Panc1 (cell line): ENCODE measurements at regions not wholly inside any gene's neighbourhood (a gene's known extent, or its start where the extent isn't known, plus 50 kb on each side); places are given as distances from the start of the nearest gene placed in this dataset.

Source experiments
- POLR2AphosphoS5 ChIP-seq: IDR thresholded peaks from 2 replicates; pipeline ENCODE4 v1.6.1; 2012; ENCODE audit warnings: mild to moderate bottlenecking, low read depth, low read length, moderate library complexity
- SIN3A ChIP-seq: IDR thresholded peaks from 2 replicates; pipeline ENCODE4 v1.6.1; 2012; ENCODE audit warnings: low read depth, mild to moderate bottlenecking, low read length, moderate library complexity, borderline replicate concordance; ENCODE audit not compliant: insufficient read depth
- TCF7L2 ChIP-seq: IDR thresholded peaks from 2 replicates; pipeline ENCODE4 v1.6.1; 2011; ENCODE audit warnings: mild to moderate bottlenecking, low read depth, low read length, inconsistent platforms
- TF ChIP-seq, protein P1 (sequence below): fragments of 450-650 bp; IDR thresholded peaks from 2 replicates; pipeline ENCODE4 v1.5.1; 2017; ENCODE audit warnings: mild to moderate bottlenecking
- TF ChIP-seq, protein P2 (sequence below), 2 experiments: IDR thresholded peaks; 2 replicates each; pipeline ENCODE4 v1.6.1; 2011 to 2012; ENCODE audit warnings: low read depth in 2 of 2, control low read depth in 1 of 2, low read length in 1 of 2, mild to moderate bottlenecking in 1 of 2, moderate library complexity in 1 of 2; ENCODE audit not compliant: insufficient read depth in 1 of 2

DNA sequence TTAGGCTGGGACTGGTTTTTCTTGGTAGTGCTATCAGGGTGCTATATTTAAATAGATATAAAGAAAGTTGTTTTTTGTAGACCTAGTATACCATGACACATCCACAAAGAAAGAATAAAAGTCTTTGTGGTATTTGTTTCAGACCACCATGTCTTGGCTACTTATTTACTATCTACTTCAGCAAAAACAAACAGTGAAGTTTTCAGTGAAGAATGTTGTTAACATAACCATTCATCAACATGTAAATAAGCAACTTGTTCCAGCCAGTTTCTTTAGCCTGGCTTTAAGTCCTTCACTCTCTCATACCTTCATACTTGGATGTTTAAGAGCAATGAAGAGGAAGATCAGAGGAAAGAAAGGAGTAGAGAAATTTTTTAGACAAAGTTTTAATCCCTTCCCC, 624.1 kb downstream of the CD109 start:
- TF ChIP-seq, protein P1, sequence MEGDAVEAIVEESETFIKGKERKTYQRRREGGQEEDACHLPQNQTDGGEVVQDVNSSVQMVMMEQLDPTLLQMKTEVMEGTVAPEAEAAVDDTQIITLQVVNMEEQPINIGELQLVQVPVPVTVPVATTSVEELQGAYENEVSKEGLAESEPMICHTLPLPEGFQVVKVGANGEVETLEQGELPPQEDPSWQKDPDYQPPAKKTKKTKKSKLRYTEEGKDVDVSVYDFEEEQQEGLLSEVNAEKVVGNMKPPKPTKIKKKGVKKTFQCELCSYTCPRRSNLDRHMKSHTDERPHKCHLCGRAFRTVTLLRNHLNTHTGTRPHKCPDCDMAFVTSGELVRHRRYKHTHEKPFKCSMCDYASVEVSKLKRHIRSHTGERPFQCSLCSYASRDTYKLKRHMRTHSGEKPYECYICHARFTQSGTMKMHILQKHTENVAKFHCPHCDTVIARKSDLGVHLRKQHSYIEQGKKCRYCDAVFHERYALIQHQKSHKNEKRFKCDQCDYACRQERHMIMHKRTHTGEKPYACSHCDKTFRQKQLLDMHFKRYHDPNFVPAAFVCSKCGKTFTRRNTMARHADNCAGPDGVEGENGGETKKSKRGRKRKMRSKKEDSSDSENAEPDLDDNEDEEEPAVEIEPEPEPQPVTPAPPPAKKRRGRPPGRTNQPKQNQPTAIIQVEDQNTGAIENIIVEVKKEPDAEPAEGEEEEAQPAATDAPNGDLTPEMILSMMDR: no peak
- TF ChIP-seq, protein P2, sequence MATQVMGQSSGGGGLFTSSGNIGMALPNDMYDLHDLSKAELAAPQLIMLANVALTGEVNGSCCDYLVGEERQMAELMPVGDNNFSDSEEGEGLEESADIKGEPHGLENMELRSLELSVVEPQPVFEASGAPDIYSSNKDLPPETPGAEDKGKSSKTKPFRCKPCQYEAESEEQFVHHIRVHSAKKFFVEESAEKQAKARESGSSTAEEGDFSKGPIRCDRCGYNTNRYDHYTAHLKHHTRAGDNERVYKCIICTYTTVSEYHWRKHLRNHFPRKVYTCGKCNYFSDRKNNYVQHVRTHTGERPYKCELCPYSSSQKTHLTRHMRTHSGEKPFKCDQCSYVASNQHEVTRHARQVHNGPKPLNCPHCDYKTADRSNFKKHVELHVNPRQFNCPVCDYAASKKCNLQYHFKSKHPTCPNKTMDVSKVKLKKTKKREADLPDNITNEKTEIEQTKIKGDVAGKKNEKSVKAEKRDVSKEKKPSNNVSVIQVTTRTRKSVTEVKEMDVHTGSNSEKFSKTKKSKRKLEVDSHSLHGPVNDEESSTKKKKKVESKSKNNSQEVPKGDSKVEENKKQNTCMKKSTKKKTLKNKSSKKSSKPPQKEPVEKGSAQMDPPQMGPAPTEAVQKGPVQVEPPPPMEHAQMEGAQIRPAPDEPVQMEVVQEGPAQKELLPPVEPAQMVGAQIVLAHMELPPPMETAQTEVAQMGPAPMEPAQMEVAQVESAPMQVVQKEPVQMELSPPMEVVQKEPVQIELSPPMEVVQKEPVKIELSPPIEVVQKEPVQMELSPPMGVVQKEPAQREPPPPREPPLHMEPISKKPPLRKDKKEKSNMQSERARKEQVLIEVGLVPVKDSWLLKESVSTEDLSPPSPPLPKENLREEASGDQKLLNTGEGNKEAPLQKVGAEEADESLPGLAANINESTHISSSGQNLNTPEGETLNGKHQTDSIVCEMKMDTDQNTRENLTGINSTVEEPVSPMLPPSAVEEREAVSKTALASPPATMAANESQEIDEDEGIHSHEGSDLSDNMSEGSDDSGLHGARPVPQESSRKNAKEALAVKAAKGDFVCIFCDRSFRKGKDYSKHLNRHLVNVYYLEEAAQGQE (IDR thresholded peaks at IDR 0.05; ENCODE audit: insufficient read depth in 1 of 2, low read depth in 2 of 2, low read length in 1 of 2): no peak
- no peak for TF ChIP-seq SIN3A
- TF ChIP-seq POLR2AphosphoS5: no peak
- TF ChIP-seq TCF7L2: no peak
